Stimulated activated CD8-positive, alpha-beta memory T cell treated with anti-CD3 and anti-CD28 coated beads, Interleukin-7, amount 100 ng/mL, for 24 hours (primary cell): ENCODE measurements at regions not wholly inside any gene's neighbourhood (a gene's known extent, or its start where the extent isn't known, plus 50 kb on each side); places are given as distances from the start of the nearest gene placed in this dataset.
"Not testable (repeated sequence)": the region's sequence is repeated elsewhere in the genome, so short reads cannot be mapped to it uniquely, and the experiment has no call there.

ENCODE experiments used
- DNase-seq: peaks from one replicate; pipeline ENCODE4 v3.0.0-alpha.2; 2020; ENCODE audit warnings: low read depth

DNA sequence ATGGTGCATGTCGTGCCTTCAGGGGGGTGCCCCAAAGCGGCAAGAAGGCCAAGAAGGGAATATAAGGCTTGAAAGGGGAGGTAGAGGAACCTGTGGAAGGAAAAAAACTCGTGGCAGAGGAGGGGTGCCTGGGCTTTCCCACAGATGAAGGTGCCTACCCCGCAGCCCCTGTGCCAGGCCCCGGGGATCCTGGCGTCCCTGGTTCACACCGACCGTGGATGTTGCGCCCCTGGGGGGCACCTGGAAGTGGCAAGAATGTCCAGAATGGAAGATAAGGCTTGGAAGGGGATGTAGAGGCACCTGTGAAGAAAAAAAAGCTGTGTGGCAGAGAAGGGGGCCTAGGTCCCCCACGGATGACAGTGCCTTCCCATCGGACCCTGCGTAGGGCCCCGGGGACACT is 282.2 kb downstream of the ALG10 start:
- no peak for DNase-seq

GRCh38 chr12:34305176-34305575 is 282.9 kb downstream of the ALG10 start:
- no peak for DNase-seq

GRCh38 chr12:34306133-34306830 is 284.0 kb downstream of the ALG10 start:
- no peak for DNase-seq

DNA sequence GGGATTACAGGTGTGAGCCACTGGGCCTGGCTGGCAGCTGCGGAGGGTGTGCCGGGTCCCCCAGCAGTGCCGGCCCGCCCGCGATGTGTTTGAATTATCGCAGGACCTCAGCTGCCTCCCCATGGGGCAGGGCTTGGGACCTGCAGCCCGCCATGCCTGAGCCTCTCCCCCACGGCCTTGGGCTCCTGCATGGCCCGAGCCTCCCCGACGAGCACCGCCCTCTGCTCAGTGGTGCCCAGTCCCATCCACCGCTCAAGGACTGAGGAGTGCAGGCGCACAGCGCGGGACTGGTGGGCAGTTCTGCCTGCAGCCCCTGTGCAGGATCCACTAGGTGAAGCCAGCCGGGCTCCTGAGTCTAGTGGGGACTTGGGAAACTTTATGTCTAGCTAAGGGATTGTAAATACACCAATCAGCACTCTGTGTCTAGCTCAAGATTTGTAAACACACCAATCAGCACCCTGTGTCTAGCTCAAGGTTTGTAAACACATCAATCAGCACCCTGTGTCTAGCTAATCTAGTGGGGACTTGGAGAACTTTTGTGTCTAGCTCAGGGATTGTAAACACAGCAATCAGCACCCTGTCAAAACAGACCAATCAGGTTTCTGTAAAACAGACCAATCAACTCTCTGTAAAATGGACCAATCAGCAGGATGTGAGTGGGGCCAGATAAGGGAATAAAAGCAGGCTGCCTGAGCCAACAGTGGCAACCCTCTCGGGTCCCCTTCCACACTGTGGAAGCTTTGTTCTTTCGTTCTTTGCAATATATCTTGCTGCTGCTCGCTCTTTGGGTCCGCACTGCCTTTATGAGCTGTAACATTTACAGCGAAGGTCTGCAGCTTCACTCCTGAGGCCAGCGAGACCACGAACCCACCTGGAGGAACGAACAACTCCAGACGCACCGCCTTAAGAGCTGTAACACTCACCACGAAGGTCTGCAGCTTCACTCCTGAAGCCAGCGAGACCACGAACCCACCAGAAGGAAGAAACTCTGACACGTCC is 287.8 kb downstream of the ALG10 start:
- not testable (repeated sequence) for DNase-seq

- DNase-seq = no peak
Measured at GRCh38 chr12:34311337-34311736, 289.0 kb downstream of the ALG10 start.

- no peak for DNase-seq
Measured at GRCh38 chr12:34327671-34328070, 305.4 kb downstream of the ALG10 start.

- no peak for DNase-seq
Measured at GRCh38 chr12:34333337-34333736, 311.0 kb downstream of the ALG10 start.

DNA sequence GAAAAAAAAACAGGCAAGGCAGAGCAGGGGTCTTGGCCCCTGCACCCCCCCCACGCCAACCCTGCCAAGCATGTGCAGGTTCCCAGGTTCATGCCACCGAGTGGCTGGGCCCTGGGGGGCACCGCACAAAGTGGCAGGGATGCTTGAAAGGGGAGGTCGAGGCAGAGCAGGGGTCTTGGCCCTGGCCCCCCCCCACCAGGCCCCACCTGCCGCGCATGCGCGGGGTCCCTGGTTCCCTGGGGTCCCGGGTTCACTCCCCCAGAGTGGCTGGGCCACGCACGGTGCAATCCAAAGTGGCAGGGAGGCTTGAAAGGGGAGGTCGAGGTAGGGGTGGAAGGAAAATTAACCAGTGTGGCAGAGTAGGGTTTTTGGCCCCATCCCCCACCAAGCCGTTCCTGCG is 312.2 kb downstream of the ALG10 start:
- DNase-seq = no peak

GRCh38 chr12:34334953-34335743 is 312.9 kb downstream of the ALG10 start:
- DNase-seq = no peak

DNA sequence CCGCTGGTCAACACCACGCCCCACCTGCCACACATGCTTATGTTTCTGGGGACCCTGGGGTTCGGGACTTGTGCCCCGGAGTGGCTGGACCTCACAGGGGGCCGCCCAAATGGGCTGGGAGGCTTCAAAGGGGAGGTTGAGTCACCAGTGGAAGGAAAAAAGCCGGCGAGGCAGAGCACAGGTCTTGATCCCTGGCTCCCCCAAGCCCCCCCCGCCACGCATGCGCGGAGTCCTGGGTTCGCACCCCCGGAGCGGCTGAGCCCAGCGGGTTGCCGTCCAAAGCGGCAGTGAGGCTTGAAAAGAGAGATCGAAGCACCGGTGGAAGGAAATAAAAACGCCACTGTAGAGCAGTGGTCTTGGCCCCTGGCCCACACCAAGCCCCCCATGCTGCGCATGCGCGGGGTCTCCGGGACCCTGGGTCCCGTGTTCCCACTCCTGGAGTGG is 313.5 kb downstream of the ALG10 start:
- no peak for DNase-seq

GRCh38 chr12:34336619-34337465 is 314.5 kb downstream of the ALG10 start:
- DNase-seq = no peak

DNA sequence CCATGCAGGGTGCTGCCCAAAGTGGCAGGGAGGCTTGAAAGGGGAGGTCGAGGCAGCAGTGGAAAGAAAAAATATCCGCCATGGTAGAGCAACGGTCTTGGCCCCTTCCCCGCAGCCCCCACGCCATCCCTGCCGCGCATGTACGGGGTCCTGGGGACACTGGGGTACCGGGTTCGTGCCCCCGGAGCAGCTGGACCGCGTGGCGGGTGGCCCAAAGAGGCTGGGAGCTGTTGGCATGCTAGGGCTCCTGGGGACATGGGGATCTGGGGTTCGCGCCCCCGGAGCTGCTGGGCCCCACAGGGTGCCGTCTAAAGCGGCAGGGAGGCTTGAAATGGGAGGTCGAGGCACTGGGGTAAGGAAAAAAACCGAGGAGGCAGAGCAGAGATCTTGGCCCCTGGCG is 316.5 kb downstream of the ALG10 start:
- DNase-seq = no peak

GRCh38 chr12:34339922-34340321 is 317.6 kb downstream of the ALG10 start:
- no peak for DNase-seq

DNA sequence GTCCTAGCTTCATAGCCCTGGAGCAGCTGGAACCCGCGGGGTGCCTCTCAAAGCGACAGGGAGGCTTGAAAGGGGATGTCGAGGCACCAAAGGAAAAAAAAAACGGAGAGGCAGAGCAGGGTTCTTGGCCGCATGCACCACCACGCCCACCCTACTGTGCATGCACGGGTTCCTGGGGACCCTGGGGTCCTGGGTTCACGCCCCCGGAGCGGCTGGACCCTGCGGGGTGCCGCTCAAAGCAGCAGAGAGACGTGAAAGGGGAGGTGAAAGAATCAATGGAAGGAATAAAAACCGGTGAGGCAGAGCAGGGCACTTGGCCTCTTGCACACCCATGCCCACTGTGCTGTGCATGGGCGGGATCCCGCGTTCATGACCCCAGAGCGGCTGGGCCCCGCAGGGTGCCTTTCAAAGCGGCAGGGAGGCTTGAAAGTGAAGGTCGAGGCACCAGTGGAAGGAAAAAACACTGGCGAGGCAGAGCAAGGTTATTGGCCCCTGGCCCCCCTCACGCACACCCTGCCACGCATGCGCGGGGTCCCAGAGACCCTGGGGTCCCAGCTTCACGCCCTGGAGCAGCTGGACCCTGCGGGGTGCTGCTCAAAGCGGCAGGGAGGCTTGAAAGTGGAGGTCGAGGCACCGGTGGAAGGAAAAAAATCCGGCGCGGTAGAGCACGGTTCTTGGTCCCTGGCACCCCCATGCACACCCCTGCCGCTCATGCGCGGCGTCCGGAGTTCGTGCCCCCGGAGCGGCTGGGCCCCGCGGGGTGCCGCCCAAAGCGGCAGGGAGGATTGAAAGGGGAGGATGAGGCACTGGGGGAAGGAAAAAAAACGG is 318.5 kb downstream of the ALG10 start:
- DNase-seq = no peak

DNA sequence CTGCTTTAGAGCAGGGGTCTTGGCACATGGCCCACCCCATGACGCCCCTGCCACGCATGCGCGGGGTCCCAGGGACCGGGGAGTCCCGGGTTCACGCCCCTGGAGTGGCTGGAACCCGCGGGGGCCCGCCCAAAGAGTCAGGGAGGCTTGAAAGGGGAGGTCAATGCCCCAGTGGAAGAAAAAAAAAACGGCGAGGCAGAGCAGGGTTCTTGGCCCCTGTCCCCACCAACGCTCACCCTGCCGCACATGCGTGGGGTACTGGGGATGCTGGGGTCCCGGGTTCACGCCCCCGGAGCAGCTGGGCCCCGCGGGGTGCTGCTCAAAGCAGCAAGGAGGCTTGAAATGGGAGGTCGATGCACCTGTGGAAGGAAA is 319.1 kb downstream of the ALG10 start:
- DNase-seq = no peak

DNA sequence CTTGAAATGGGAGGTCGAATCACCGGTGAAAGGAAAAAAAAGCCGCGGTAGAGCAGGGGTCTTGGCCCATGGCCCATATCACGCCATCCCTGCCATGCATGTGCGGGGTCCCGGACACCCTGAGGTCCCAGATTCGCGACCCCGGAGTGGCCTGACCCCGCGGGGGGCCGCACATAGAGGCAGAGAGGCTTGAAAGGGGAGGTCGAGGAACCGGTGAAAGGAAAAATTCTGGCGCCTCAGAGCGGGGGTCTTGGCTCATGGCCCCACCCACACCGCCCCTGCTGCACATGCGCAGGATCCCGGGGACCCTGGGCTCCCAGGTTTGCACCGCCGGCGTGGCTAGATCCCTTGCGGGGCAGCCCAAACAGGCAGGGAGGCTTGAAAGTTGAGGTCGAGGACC is 319.8 kb downstream of the ALG10 start:
- no peak for DNase-seq

GRCh38 chr12:34343345-34343744 is 321.0 kb downstream of the ALG10 start:
- no peak for DNase-seq

DNA sequence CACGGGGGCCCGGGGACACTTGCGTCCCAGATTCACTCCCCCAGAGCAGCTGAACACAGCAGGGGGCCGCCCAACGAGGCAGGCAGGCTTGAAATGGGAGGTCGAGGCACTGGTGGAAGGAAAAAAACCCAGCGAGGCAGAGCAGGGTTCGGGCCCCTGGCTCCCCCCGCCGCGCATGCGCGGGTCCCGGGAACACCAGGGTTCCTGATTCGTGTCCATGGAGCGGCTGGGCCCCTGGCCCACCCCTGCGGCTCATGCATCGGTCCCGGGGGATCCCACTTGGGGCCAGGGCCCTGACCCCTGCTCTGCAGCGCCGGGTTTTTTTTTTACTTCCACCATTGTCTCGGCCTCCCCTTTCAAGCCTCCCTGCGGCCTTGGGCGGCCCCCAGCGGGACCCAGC is 321.5 kb downstream of the ALG10 start:
- no peak for DNase-seq

GRCh38 chr12:34344851-34345522 is 322.7 kb downstream of the ALG10 start:
- no peak for DNase-seq

- no peak for DNase-seq
Measured at GRCh38 chr12:34345801-34346200, 323.5 kb downstream of the ALG10 start.
